Neural cell (in vitro differentiated cells): ENCODE measurements at regions not wholly inside any gene's neighbourhood (a gene's known extent, or its start where the extent isn't known, plus 50 kb on each side); places are given as distances from the start of the nearest gene placed in this dataset.

Experiments
- H2AFZ ChIP-seq: fragments of 200-600, 300-800 bp; sonication (generic), shearing (Covaris generic); 2 replicates; pipeline ENCODE4 v1.6.0; 2014; ENCODE audit warnings: low read depth, mild to moderate bottlenecking, antibody characterized with exemption, low read length, moderate library complexity
- H3F3A ChIP-seq: fragments of 200-600 bp; shearing (Covaris generic); 2 replicates; pipeline ENCODE4 v1.6.1; 2016; ENCODE audit warnings: mild to moderate bottlenecking, moderate library complexity, mixed read lengths, antibody characterized with exemption, low read length; ENCODE audit not compliant: insufficient read depth, poor library complexity, severe bottlenecking
- H3K27ac ChIP-seq: fragments of 200-600, 300-800 bp; sonication (generic), shearing (Covaris generic); 2 replicates; pipeline ENCODE4 v1.5.1; 2014; ENCODE audit warnings: mild to moderate bottlenecking, low read length, moderate library complexity
- H3K27me3 ChIP-seq: fragments of 300-800, 200-600 bp; sonication (generic), shearing (Covaris generic); 2 replicates; pipeline ENCODE4 v1.6.0; 2014; ENCODE audit warnings: mild to moderate bottlenecking, low read depth, low read length, moderate library complexity; ENCODE audit not compliant: insufficient read depth
- H3K36me3 ChIP-seq: fragments of 300-800, 200-600 bp; sonication (generic), shearing (Covaris generic); 2 replicates; pipeline ENCODE4 v1.5.1; 2014; ENCODE audit warnings: mild to moderate bottlenecking, antibody characterized with exemption, low read length, moderate library complexity; ENCODE audit not compliant: insufficient read depth
- H3K4me2 ChIP-seq: fragments of 300-800, 200-600 bp; sonication (generic), shearing (Covaris generic); 2 replicates; pipeline ENCODE4 v1.6.0; 2014; ENCODE audit warnings: mild to moderate bottlenecking, low read length
- H3K4me3 ChIP-seq: fragments of 300-800, 200-600 bp; sonication (generic), shearing (Covaris generic); 2 replicates; pipeline ENCODE4 v1.5.1; 2014; ENCODE audit warnings: mild to moderate bottlenecking, low read length, moderate library complexity
- H3K79me2 ChIP-seq: fragments of 200-600 bp; shearing (Covaris generic); replicated peaks from 2 replicates; pipeline ENCODE4 v1.6.0; 2014; ENCODE audit warnings: mild to moderate bottlenecking, low read length, moderate library complexity; ENCODE audit not compliant: insufficient read depth
- H3K9ac ChIP-seq: fragments of 300-800, 200-600 bp; sonication (generic), shearing (Covaris generic); 2 replicates; pipeline ENCODE4 v1.6.1; 2016; ENCODE audit warnings: mild to moderate bottlenecking, low read length, mixed read lengths
- H3K9me2 ChIP-seq: fragments of 200-600 bp; shearing (Covaris generic); 2 replicates; pipeline ENCODE4 v1.6.1; 2016; ENCODE audit warnings: mild to moderate bottlenecking, low read length, mixed read lengths; ENCODE audit not compliant: insufficient read depth
- H3K9me3 ChIP-seq: fragments of 200-600, 300-800 bp; sonication (generic), shearing (Covaris generic); 2 replicates; pipeline ENCODE4 v1.6.1; 2016; ENCODE audit warnings: mild to moderate bottlenecking, mixed run types, low read length, moderate library complexity, mixed read lengths
- H4K20me1 ChIP-seq: fragments of 200-600 bp; shearing (Covaris generic); 2 replicates; pipeline ENCODE4 v1.6.1; 2016; ENCODE audit warnings: mild to moderate bottlenecking, mixed run types; ENCODE audit not compliant: insufficient read depth
- EP300 ChIP-seq: fragments of 450-650 bp; conservative IDR thresholded peaks from 2 replicates; pipeline ENCODE4 v1.6.1; 2014; ENCODE audit warnings: antibody characterized with exemption, mild to moderate bottlenecking, moderate library complexity; ENCODE audit not compliant: poor library complexity, severe bottlenecking
- EZH2 ChIP-seq: fragments of 200-600, 300-800 bp; shearing (Covaris generic), sonication (generic); IDR thresholded peaks from 2 replicates; pipeline ENCODE4 v1.6.1; 2014; ENCODE audit warnings: antibody characterized with exemption, low read length, borderline replicate concordance, mild to moderate bottlenecking; ENCODE audit not compliant: insufficient read depth, poor library complexity, severe bottlenecking
- MXI1 ChIP-seq: fragments of 450-650 bp; conservative IDR thresholded peaks from 2 replicates; pipeline ENCODE4 v1.6.1; 2014; ENCODE audit warnings: antibody characterized with exemption, mild to moderate bottlenecking; ENCODE audit not compliant: poor library complexity, severe bottlenecking
- POLR2AphosphoS5 ChIP-seq: IDR thresholded peaks from 2 replicates; pipeline ENCODE4 v1.6.1; 2012
- RAD21 ChIP-seq: fragments of 450-650 bp; conservative IDR thresholded peaks from 2 replicates; pipeline ENCODE4 v1.6.1; 2014; ENCODE audit warnings: antibody characterized with exemption, mild to moderate bottlenecking, moderate library complexity
- SMC3 ChIP-seq: fragments of 450-650 bp; conservative IDR thresholded peaks from 2 replicates; pipeline ENCODE4 v1.6.1; 2014; ENCODE audit warnings: antibody characterized with exemption, mild to moderate bottlenecking, moderate library complexity; ENCODE audit not compliant: poor library complexity
- TAF1 ChIP-seq: IDR thresholded peaks from 2 replicates; pipeline ENCODE4 v1.6.1; 2012; ENCODE audit warnings: low read depth
- TF ChIP-seq, protein P1 (sequence below): fragments of 450-650 bp; IDR thresholded peaks from 2 replicates; pipeline ENCODE4 v1.5.1; 2014; ENCODE audit warnings: antibody characterized with exemption, mild to moderate bottlenecking, moderate library complexity; ENCODE audit not compliant: poor library complexity, severe bottlenecking
- TF ChIP-seq, protein P2 (sequence below): IDR thresholded peaks from 2 replicates; pipeline ENCODE4 v1.6.1; 2012; ENCODE audit warnings: borderline replicate concordance

DNA sequence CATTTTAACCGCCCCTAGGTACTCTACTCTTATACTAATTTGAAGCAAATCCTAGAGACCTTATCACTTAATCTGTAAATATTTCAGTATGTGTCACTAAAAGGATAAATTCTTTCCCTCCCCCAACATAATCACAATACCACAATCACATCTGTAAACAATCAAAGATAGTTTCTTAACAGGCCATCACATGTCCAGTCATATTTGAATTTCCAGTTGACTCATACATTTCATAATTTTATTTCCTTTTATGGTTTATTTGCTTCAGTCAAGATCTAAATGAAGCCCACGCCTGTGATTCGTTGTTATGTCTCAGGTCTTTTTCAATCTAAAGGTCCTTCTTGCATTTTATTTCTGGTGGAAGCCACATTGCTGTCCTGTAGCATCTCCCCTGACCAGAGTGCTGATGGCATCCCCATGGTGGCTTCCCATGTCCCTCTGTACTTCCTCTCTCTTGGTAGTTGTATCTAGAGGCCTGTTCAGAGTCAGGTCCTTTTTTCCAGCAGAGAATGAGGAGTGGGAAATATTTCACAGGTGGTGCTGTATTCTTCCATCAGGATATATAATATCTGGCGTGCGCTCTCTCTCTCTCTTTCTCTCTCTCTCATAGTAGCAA lies 128.6 kb upstream of the SLC22A23 start:
- Histone ChIP-seq H3K4me3 (no peak overlapping the region), H3K36me3 (no peaks in the 10 kb centered on the region), H3K9me2 (no peaks in the 10 kb centered on the region), H3K4me2 (no peak overlapping the region), H3K79me2 (no peaks in the 10 kb centered on the region), H2AFZ (no peak overlapping the region), H3K27me3 (no peaks in the 10 kb centered on the region), H4K20me1 (no peaks in the 10 kb centered on the region), H3F3A (no peaks in the 10 kb centered on the region), H3K9me3 (peaks cover 6% of the 10 kb centered on the region), H3K9ac (no peak overlapping the region), H3K27ac (no peak overlapping the region)
- TF ChIP-seq MXI1 (no peak), TAF1 (no peak), EZH2 (no peak), EP300 (no peak), RAD21 (no peak), SMC3 (no peak), POLR2AphosphoS5 (no peak)
- TF ChIP-seq, protein P1, sequence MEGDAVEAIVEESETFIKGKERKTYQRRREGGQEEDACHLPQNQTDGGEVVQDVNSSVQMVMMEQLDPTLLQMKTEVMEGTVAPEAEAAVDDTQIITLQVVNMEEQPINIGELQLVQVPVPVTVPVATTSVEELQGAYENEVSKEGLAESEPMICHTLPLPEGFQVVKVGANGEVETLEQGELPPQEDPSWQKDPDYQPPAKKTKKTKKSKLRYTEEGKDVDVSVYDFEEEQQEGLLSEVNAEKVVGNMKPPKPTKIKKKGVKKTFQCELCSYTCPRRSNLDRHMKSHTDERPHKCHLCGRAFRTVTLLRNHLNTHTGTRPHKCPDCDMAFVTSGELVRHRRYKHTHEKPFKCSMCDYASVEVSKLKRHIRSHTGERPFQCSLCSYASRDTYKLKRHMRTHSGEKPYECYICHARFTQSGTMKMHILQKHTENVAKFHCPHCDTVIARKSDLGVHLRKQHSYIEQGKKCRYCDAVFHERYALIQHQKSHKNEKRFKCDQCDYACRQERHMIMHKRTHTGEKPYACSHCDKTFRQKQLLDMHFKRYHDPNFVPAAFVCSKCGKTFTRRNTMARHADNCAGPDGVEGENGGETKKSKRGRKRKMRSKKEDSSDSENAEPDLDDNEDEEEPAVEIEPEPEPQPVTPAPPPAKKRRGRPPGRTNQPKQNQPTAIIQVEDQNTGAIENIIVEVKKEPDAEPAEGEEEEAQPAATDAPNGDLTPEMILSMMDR: no peak
- TF ChIP-seq, protein P2, sequence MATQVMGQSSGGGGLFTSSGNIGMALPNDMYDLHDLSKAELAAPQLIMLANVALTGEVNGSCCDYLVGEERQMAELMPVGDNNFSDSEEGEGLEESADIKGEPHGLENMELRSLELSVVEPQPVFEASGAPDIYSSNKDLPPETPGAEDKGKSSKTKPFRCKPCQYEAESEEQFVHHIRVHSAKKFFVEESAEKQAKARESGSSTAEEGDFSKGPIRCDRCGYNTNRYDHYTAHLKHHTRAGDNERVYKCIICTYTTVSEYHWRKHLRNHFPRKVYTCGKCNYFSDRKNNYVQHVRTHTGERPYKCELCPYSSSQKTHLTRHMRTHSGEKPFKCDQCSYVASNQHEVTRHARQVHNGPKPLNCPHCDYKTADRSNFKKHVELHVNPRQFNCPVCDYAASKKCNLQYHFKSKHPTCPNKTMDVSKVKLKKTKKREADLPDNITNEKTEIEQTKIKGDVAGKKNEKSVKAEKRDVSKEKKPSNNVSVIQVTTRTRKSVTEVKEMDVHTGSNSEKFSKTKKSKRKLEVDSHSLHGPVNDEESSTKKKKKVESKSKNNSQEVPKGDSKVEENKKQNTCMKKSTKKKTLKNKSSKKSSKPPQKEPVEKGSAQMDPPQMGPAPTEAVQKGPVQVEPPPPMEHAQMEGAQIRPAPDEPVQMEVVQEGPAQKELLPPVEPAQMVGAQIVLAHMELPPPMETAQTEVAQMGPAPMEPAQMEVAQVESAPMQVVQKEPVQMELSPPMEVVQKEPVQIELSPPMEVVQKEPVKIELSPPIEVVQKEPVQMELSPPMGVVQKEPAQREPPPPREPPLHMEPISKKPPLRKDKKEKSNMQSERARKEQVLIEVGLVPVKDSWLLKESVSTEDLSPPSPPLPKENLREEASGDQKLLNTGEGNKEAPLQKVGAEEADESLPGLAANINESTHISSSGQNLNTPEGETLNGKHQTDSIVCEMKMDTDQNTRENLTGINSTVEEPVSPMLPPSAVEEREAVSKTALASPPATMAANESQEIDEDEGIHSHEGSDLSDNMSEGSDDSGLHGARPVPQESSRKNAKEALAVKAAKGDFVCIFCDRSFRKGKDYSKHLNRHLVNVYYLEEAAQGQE: no peak

- no peak overlapping the region for H3K4me3 ChIP-seq
- H3K79me2 ChIP-seq: no peaks in the 10 kb centered on the region
- no peaks in the 10 kb centered on the region for H3F3A ChIP-seq
- H2AFZ ChIP-seq: no peak overlapping the region
- no peak overlapping the region for H3K27ac ChIP-seq
- H3K9me3 ChIP-seq: peaks cover 6% of the 10 kb centered on the region
- no peak overlapping the region for H3K4me2 ChIP-seq
- H3K9me2 ChIP-seq: no peaks in the 10 kb centered on the region
- TF ChIP-seq EP300 (no peak), POLR2AphosphoS5 (no peak), TAF1 (no peak), RAD21 (no peak), EZH2 (no peak), MXI1 (no peak), SMC3 (no peak)
- TF ChIP-seq, protein P1: no peak
- TF ChIP-seq, protein P2: no peak
- H3K27me3 ChIP-seq: no peaks in the 10 kb centered on the region
- no peaks in the 10 kb centered on the region for H3K36me3 ChIP-seq
- no peaks in the 10 kb centered on the region for H4K20me1 ChIP-seq
- no peak overlapping the region for H3K9ac ChIP-seq
Measured at GRCh38 chr6:3584606-3585005, 127.8 kb upstream of the SLC22A23 start.
